NCI-H526 (cell line): ENCODE measurements at regions not wholly inside any gene's neighbourhood (a gene's known extent, or its start where the extent isn't known, plus 50 kb on each side); places are given as distances from the start of the nearest gene placed in this dataset.
"Not testable (repeated sequence)": the region's sequence is repeated elsewhere in the genome, so short reads cannot be mapped to it uniquely, and the experiment has no call there.

Experiments used
- DNase-seq, 2 experiments: peaks; one replicate each; lab custom pipeline; 2025; lab: John Stamatoyannopoulos, UW

- no peak for DNase-seq
Observed at GRCh38 chr5:67770431-67771025, 445.0 kb upstream of the PIK3R1 start.

GRCh38 chr5:67765697-67766096 is 449.9 kb upstream of the PIK3R1 start:
- DNase-seq, result no peak

DNA sequence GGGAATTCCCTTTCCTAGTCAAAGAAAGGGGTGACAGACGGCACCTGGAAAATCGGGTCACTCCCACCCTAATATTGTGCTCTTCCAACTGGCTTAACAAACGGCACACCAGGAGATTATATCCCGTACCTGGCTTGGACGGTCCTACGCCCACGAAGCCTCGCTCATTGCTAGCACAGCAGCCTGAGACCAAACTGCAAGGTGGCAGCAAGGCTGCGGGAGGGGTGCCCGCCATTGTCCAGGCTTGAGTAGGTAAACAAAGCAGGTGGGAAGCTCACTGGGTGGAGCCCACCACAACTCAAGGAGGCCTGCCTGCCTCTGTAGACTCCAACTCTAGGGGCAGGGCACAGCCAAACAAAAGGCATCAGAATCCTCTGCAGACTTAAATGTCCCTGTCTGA is 457.8 kb upstream of the PIK3R1 start:
- not testable (repeated sequence) for DNase-seq

DNA sequence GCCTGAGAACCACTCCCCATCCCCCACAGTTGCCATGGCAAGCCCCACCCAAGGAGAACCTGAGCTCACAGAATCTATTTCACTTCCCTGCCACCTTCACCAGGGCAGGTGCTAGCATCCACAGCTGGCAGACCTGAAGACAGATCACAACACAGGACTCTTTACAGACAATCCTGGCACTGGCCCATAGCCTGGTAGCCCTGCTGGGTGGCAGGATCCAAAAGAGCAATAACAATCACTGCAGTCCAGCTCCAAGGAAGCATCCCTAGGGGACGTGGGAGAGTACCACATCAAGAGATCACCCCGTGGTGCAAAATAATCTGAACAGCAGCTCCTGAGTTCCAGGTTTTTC is 463.2 kb upstream of the PIK3R1 start:
- no peak for DNase-seq

DNA sequence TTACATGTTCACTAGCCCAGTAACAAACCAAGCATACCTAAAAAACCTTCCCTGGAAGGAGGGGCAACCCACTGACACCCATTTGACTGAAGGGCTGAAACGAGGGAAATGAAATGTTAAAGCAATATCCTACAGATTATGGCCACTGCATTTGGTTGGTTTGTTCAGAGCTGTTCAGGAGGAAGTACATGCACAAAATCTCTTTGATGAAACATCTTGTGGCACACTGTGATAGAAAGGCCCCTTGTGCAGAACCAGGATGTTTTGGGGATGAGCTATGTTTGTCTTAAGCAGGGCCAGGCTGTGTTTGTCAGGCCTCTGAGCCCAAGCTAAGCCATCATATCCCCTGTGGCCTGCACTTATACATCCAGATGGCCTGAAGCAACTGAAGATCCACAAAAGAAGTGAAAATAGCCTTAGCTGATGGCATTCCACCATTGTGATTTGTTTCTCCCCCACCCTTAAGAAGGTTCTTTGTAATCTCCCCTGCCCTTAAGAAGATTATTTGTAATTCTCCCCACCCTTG is 467.3 kb upstream of the PIK3R1 start:
- DNase-seq, result no peak

GRCh38 chr5:67747096-67747495 is 468.5 kb upstream of the PIK3R1 start:
- DNase-seq, result no peak

GRCh38 chr5:67746608-67747007 is 468.9 kb upstream of the PIK3R1 start:
- not testable (repeated sequence) for DNase-seq

- no peak for DNase-seq
Observed at GRCh38 chr5:67746103-67746502, 469.5 kb upstream of the PIK3R1 start.

DNA sequence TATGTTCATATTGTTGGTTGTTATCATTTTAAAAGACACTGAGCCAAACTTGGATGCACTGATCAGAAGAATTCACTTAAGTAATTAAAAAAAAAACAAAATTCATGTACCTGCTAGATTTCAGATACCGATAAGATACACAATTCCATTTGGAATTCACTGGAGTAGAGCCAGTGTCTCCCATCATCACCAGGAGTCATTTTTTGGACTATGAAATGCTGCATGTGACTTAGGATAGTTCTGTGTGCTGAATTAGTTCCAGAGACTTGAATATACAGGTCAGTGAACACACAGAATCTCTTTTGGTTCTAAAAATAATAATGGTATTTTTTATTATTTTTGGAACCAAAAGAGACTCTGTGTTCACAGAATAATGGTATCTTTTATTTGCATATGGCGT is 482.6 kb upstream of the PIK3R1 start:
- DNase-seq, result no peak

DNA sequence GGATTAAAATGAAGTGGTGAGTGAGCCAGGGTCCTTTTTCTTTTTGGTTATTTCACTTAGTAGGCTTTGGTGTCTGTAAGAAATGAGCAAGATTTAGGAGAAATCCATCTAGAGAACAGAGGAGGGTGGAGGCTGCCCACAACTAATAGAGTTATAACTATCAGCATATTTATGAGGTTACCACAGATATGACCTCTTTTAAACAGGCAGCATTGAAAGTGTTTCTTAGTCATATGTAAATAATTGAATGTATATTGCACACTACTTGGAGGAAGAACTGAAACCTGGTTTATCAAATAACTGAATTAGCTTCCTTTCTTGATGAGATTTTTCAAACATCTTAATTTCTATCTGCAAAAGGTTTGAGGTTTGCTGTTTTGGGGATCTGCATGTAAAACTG is 483.1 kb upstream of the PIK3R1 start:
- no peak for DNase-seq

DNA sequence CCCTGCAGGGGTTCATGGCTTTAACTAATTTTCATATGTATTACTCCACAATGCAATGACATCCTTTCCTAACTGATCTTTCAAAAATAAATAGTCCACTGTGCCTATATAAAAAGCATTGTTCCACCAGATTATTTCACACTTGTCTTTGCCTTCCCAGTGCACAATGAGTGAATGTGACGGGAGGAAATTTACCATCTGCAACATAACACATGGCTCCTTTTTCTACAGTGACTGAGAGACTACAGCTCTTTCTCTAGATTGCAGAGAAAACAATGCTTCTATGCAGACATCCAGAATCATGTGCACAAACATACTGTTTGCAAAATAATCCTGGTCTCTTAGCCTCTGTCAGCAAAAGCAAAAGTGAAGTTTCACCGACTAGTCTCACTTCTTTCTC is 483.7 kb upstream of the PIK3R1 start:
- DNase-seq, result no peak

- DNase-seq, result no peak
Observed at GRCh38 chr5:67730917-67731474, 484.6 kb upstream of the PIK3R1 start.

DNA sequence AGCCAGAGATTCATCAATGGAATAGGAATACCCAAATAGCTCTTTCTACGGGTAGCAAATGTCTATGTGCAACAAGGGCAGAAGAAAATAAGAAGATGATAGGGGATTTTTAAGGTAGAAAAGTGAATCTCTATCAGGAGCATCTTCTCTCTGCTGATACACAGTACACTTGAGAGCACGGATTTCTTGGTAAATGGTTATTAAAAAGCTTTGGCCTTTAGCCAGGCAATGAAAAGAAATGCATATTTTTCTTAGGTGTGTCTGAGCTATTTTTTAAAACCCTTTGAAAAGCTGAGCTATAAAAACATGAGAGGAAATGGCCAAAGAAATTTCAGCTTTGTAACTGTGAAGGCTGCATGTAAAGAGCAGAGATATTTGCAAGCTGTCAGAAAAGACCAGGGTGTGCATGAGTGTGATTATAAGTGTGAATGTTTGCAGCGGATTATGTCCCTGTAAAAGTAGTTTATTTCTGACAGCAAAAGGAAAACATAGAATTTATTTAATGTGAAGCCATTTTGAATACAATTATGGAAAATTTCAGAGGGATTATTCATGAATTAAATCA is 487.1 kb upstream of the PIK3R1 start:
- DNase-seq, result no peak

- DNase-seq, result no peak
Observed at GRCh38 chr5:67725604-67726003, 490.0 kb upstream of the PIK3R1 start.

DNA sequence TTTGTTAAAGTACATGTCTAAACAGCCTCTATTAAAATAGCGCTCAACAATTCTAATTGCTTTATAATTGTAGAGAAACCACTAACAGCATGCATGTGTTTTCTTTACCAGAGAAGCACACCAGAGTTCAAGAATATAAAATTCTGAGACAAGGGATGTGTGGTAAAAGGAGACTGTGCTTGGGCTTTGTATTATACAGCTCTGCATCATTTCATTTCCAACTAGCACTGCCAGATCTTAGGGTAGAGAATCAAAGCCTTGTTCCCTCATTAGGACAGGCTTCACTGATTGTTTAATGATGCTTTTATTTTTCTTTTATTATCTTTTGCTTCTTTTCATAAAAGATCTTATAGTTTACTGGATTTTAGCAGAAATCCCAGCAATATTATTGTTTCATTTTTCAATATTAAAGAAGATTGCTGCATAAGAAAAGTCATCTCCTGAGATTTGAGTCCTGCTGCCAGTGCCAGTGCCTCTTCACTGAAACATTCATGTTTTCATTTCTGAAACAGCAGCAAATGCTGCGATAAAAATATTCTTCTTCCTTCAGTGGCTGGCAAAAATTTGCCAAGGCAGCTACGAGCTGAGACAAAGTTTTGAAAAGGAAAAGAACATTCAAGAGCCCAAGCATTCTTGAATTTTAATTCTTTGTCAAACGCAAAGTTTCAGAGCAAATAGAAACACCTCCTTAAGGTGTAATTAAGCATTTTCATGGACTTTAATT is 491.0 kb upstream of the PIK3R1 start:
- DNase-seq, result no peak

- DNase-seq, result no peak
Observed at GRCh38 chr5:67723873-67724272, 491.7 kb upstream of the PIK3R1 start.

DNA sequence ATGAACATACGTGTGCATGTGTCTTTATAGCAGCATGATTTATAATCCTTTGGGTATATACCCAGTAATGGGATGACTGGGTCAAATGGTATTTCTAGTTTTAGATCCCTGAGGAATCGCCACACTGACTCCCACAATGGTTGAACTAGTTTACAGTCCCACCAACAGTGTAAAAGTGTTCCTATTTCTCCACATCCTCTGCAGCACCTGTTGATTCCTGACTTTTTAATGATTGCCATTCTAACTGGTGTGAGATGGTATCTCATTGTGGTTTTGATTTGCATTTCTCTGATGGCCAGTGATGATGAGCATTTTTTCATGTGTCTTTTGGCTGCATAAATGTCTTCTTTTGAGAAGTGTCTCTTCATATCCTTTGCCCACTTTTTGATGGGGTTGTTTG is 493.0 kb upstream of the PIK3R1 start:
- not testable (repeated sequence) for DNase-seq

- no peak for DNase-seq
Observed at GRCh38 chr5:67720162-67720772, 495.3 kb upstream of the PIK3R1 start.

GRCh38 chr5:67702008-67702407 is 505.4 kb upstream of the CD180 start:
- no peak for DNase-seq

- DNase-seq, result no peak
Observed at GRCh38 chr5:67699560-67699959, 503.0 kb upstream of the CD180 start.

- no peak for DNase-seq
Observed at GRCh38 chr5:67696446-67696845, 499.8 kb upstream of the CD180 start.

DNA sequence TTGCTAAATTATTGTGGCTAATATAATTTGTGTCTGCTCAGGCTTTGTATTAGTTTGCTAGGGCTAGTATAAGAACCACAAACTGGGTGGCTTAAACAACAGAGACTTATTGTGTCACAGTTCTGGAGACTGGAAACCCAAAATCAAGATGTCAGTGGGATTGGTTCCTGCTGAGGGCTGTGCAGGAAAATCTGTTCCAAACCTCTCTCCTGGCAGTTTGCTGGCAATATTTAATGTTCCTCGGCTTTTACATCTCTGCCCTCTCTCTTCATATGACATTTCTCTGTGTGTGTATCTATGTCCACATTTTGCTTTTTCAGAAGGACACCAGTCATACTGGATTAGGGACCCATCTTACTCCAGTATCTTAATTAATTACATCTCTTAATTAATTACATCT is 498.8 kb upstream of the CD180 start:
- DNase-seq, result no peak

- no peak for DNase-seq
Observed at GRCh38 chr5:67694810-67695191, 498.2 kb upstream of the CD180 start.
